PFSK-1 (cell line): ENCODE measurements at regions not wholly inside any gene's neighbourhood (a gene's known extent, or its start where the extent isn't known, plus 50 kb on each side); places are given as distances from the start of the nearest gene placed in this dataset.

Experiments used
- FOXP2 ChIP-seq: optimal IDR thresholded peaks from 2 replicates; pipeline ENCODE3; 2011; ENCODE audit warnings: borderline replicate concordance, control low read depth, inconsistent platforms; ENCODE audit not compliant: insufficient read depth; ENCODE audit errors: extremely low read length, extremely low read depth
- POLR2AphosphoS5 ChIP-seq: IDR thresholded peaks from 2 replicates; pipeline ENCODE4 v1.6.1; 2012; ENCODE audit warnings: low read depth, mild to moderate bottlenecking, control low read depth, low read length, moderate library complexity
- REST ChIP-seq, 2 experiments: IDR thresholded peaks; 2 replicates each; pipeline versions ENCODE4 v1.6.1 to v1.8.0; 2011 to 2012; ENCODE audit warnings: low read depth in 2 of 2, low read length in 2 of 2, control low read depth in 1 of 2, inconsistent platforms in 1 of 2, mild to moderate bottlenecking in 1 of 2, moderate library complexity in 1 of 2; ENCODE audit not compliant: insufficient read depth in 1 of 2
- SIN3A ChIP-seq: IDR thresholded peaks from 2 replicates; pipeline ENCODE4 v1.6.1; 2012; ENCODE audit warnings: mild to moderate bottlenecking, low read length, moderate library complexity, borderline replicate concordance; ENCODE audit not compliant: insufficient read depth
- TAF1 ChIP-seq: IDR thresholded peaks from 2 replicates; pipeline ENCODE4 v1.6.1; 2012; ENCODE audit warnings: low read length, control low read depth, borderline replicate concordance; ENCODE audit not compliant: insufficient read depth

- TF ChIP-seq REST (IDR thresholded peaks at IDR 0.05; ENCODE audit: insufficient read depth in 1 of 2, low read depth in 2 of 2, low read length in 2 of 2) (no peak), TAF1 (no peak), POLR2AphosphoS5 (no peak), SIN3A (no peak), FOXP2 (no peak)
Measured at GRCh38 chr3:87634426-87634825, 358.0 kb upstream of the POU1F1 start.

DNA sequence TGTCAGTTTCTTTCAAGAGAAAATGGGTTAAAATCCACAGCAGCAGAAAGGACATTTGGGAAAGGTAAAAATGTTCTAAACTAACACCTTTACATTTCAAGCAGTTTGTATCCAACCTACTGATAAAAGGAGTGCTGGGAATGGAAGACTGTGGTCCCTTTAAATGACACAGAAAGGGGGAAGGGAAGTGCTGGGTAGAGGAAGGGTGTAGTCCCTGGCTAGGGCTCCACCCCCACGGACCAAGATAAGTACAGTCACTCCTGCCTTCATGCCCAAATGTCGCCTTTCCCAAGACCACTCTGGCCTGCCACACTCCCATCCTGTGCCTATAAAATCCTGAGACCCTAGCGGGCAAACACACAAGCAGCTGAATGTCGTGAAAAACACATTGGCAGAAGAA, 350.9 kb upstream of the POU1F1 start:
- TF ChIP-seq FOXP2 = no peak
- TF ChIP-seq SIN3A = no peak
- no peak for TF ChIP-seq POLR2AphosphoS5
- TF ChIP-seq TAF1 = no peak
- no peak for TF ChIP-seq REST (IDR thresholded peaks at IDR 0.05; ENCODE audit: insufficient read depth in 1 of 2, low read depth in 2 of 2, low read length in 2 of 2)

- no peak for TF ChIP-seq SIN3A
- no peak for TF ChIP-seq TAF1
- no peak for TF ChIP-seq FOXP2
- no peak for TF ChIP-seq POLR2AphosphoS5
- TF ChIP-seq REST (IDR thresholded peaks at IDR 0.05; ENCODE audit: insufficient read depth in 1 of 2, low read depth in 2 of 2, low read length in 2 of 2) = no peak
Measured at GRCh38 chr3:87626546-87626945, 350.2 kb upstream of the POU1F1 start.

- TF ChIP-seq SIN3A = no peak
- TF ChIP-seq FOXP2 = no peak
- TF ChIP-seq POLR2AphosphoS5 = no peak
- no peak for TF ChIP-seq TAF1
- no peak for TF ChIP-seq REST (IDR thresholded peaks at IDR 0.05; ENCODE audit: insufficient read depth in 1 of 2, low read depth in 2 of 2, low read length in 2 of 2)
Measured at GRCh38 chr3:87625876-87626275, 349.5 kb upstream of the POU1F1 start.

- no peak for TF ChIP-seq SIN3A
- TF ChIP-seq FOXP2 = no peak
- TF ChIP-seq POLR2AphosphoS5 = no peak
- TF ChIP-seq TAF1 = no peak
- TF ChIP-seq REST (IDR thresholded peaks at IDR 0.05; ENCODE audit: insufficient read depth in 1 of 2, low read depth in 2 of 2, low read length in 2 of 2) = no peak
Measured at GRCh38 chr3:87624860-87625259, 348.5 kb upstream of the POU1F1 start.
